IMR-90 (cell line): ENCODE measurements at regions not wholly inside any gene's neighbourhood (a gene's known extent, or its start where the extent isn't known, plus 50 kb on each side); places are given as distances from the start of the nearest gene placed in this dataset.

Experiments
- BHLHE40 ChIP-seq: fragments of 150-350 bp; IDR thresholded peaks from 2 replicates; pipeline ENCODE4 v1.6.1; 2016; ENCODE audit warnings: mild to moderate bottlenecking, low read depth, low read length
- CEBPB ChIP-seq: IDR thresholded peaks from 2 replicates; pipeline ENCODE4 v1.6.1; 2012; ENCODE audit warnings: low read depth, low read length, improper control_type of control experiment
- CTCF ChIP-seq: conservative IDR thresholded peaks from 2 replicates; pipeline ENCODE4 v1.5.1; 2012; ENCODE audit warnings: mild to moderate bottlenecking, low read depth, low read length, improper control_type of control experiment
- ELK1 ChIP-seq: fragments of 150-350 bp; IDR thresholded peaks from 2 replicates; pipeline ENCODE4 v1.6.1; 2016; ENCODE audit warnings: low read depth, mild to moderate bottlenecking, low read length, moderate library complexity, borderline replicate concordance
- MAZ ChIP-seq: IDR thresholded peaks from 2 replicates; pipeline ENCODE4 v1.6.1; 2012; ENCODE audit warnings: low read depth, mild to moderate bottlenecking, low read length, improper control_type of control experiment, moderate library complexity, borderline replicate concordance
- MXI1 ChIP-seq: IDR thresholded peaks from 2 replicates; pipeline ENCODE4 v1.6.1; 2012; ENCODE audit warnings: low read depth, mild to moderate bottlenecking, low read length, moderate library complexity, borderline replicate concordance
- POLR2A ChIP-seq: IDR thresholded peaks from 2 replicates; pipeline ENCODE4 v1.6.1; 2012; ENCODE audit warnings: mild to moderate bottlenecking, low read depth, low read length

- TF ChIP-seq CTCF = no peak
- no peak for TF ChIP-seq POLR2A
- no peak for TF ChIP-seq ELK1
- no peak for TF ChIP-seq BHLHE40
- TF ChIP-seq CEBPB = no peak
- no peak for TF ChIP-seq MXI1
- TF ChIP-seq MAZ = no peak
Observed at GRCh38 chr3:66755924-66756323, 242.2 kb upstream of the KBTBD8 start.
